A549 (cell line): ENCODE measurements at regions not wholly inside any gene's neighbourhood (a gene's known extent, or its start where the extent isn't known, plus 50 kb on each side); places are given as distances from the start of the nearest gene placed in this dataset.

Source experiments
- ATAC-seq, 2 experiments: fragments of 200-7000 bp in 1 of 2; fragments of >200 bp in 1 of 2; cut with Nextera tagmentation in 1 of 2; cut with Tn5 transposase in 1 of 2; 3 replicates each; pipeline versions ENCODE4 v1.8.0 to v1.9.1; 2018 to 2020; ENCODE audit warnings: mild to moderate bottlenecking in 1 of 2, moderate library complexity in 1 of 2
- CTCF ChIA-PET: fragments of 300-600 bp; sonication (Branson Sonifier 250); formaldehyde crosslinking; extraction: SDS; loops from one replicate; lab custom pipeline; 2021; ENCODE audit warnings: antibody characterized with exemption, inconsistent platforms; lab: Yijun Ruan, JAX
- POLR2A ChIA-PET: fragments of 350-600 bp; formaldehyde crosslinking; extraction: SDS; loops from one replicate; lab custom pipeline; 2021; ENCODE audit warnings: antibody characterized with exemption, inconsistent platforms; lab: Yijun Ruan, JAX
- DNase-seq, 2 experiments: peaks; one replicate each; pipeline versions ENCODE4 v3.0.0 to v3.0.0-alpha.2; 2011 to 2016; ENCODE audit warnings: low read depth in 1 of 2, low spot score in 1 of 2
- FAIRE-seq: peaks from 2 replicates; lab custom pipeline; 2011; peaks lifted over from hg19 to GRCh38; lab: Jason Lieb, UNC
- H3K27ac ChIP-seq, 2 experiments: fragments of >200 bp; sonication (Bioruptor Twin); formaldehyde crosslinking; 3 replicates each; pipeline ENCODE4 v1.5.1; 2016 to 2017
- H3K4me1 ChIP-seq: fragments of >200 bp; sonication (Bioruptor Twin); formaldehyde crosslinking; 3 replicates; pipeline ENCODE4 v1.6.1; 2016
- H3K4me2 ChIP-seq: fragments of >200 bp; sonication (Bioruptor Twin); formaldehyde crosslinking; 3 replicates; pipeline ENCODE4 v1.6.1; 2016
- H3K4me3 ChIP-seq: fragments of >200 bp; sonication (Bioruptor Twin); formaldehyde crosslinking; 3 replicates; pipeline ENCODE4 v1.5.1; 2016
- H3K9me3 ChIP-seq: fragments of >200 bp; sonication (Bioruptor Twin); formaldehyde crosslinking; 3 replicates; pipeline ENCODE4 v1.6.1; 2016
- CBX2 ChIP-seq: fragments of 200-600 bp; sonication (generic); IDR thresholded peaks from 2 replicates; pipeline ENCODE4 v1.6.1; 2016; ENCODE audit warnings: low read depth, mild to moderate bottlenecking, borderline replicate concordance
- CEBPB ChIP-seq, 2 experiments: fragments of >200 bp in 1 of 2; sonication (Bioruptor Twin) in 1 of 2; formaldehyde crosslinking in 1 of 2; IDR thresholded peaks; 2 replicates each; pipeline ENCODE4 v1.6.1; 2012 to 2016
- CHD2 ChIP-seq: fragments of 150-350 bp; IDR thresholded peaks from 2 replicates; pipeline ENCODE4 v1.6.1; 2014; ENCODE audit warnings: low read length; ENCODE audit not compliant: partially characterized antibody
- EHF ChIP-seq: fragments of 250-450 bp; sonication (Bioruptor Pico); IDR thresholded peaks from 2 replicates; pipeline ENCODE4 v1.5.0; 2020; ENCODE audit warnings: mild to moderate bottlenecking
- ESRRA ChIP-seq: fragments of 150-350 bp; IDR thresholded peaks from 2 replicates; pipeline ENCODE4 v1.6.1; 2014; ENCODE audit warnings: mild to moderate bottlenecking, low read length, borderline replicate concordance
- FOSB ChIP-seq: fragments of 250-450 bp; sonication (Bioruptor Pico); IDR thresholded peaks from 2 replicates; pipeline ENCODE4 v1.5.0; 2020; ENCODE audit warnings: mild to moderate bottlenecking, moderate library complexity
- JUN ChIP-seq, 2 experiments: fragments of >200 bp; sonication (Bioruptor Twin); formaldehyde crosslinking; IDR thresholded peaks; 2 replicates in 1 of 2; 3 replicates in 1 of 2; pipeline ENCODE4 v1.6.1; 2016 to 2017
- MAFK ChIP-seq: fragments of 450-650 bp; IDR thresholded peaks from 2 replicates; pipeline ENCODE4 v1.6.1; 2014; ENCODE audit not compliant: partially characterized antibody
- MAZ ChIP-seq: fragments of 150-350 bp; IDR thresholded peaks from 2 replicates; pipeline ENCODE4 v1.6.1; 2014; ENCODE audit warnings: antibody characterized with exemption, low read depth, low read length, borderline replicate concordance
- NFE2L2 ChIP-seq: fragments of 150-350 bp; conservative IDR thresholded peaks from 2 replicates; pipeline ENCODE4 v1.6.1; 2014; ENCODE audit warnings: low read length
- PHF8 ChIP-seq: fragments of 200-600 bp; sonication (generic); IDR thresholded peaks from 2 replicates; pipeline ENCODE4 v1.6.1; 2016; ENCODE audit warnings: low read depth, mild to moderate bottlenecking, antibody characterized with exemption, moderate library complexity, borderline replicate concordance
- POLR2AphosphoS2 ChIP-seq: conservative IDR thresholded peaks from 2 replicates; pipeline ENCODE4 v1.6.1; 2012; ENCODE audit warnings: low read length, improper control_type of control experiment, inconsistent platforms
- RAD21 ChIP-seq, 2 experiments: fragments of >200 bp in 1 of 2; sonication (Bioruptor Twin) in 1 of 2; formaldehyde crosslinking in 1 of 2; IDR thresholded peaks in 1 of 2; conservative IDR thresholded peaks in 1 of 2; 2 replicates in 1 of 2; 3 replicates in 1 of 2; pipeline ENCODE4 v1.6.1; 2012 to 2018; ENCODE audit warnings: inconsistent platforms in 1 of 2
- RCOR1 ChIP-seq: fragments of 150-350 bp; IDR thresholded peaks from 2 replicates; pipeline ENCODE4 v1.6.1; 2014; ENCODE audit warnings: antibody characterized with exemption, low read length, low read depth
- RNF2 ChIP-seq: fragments of 200-600 bp; sonication (generic); IDR thresholded peaks from 2 replicates; pipeline ENCODE4 v1.6.1; 2016; ENCODE audit warnings: low read depth, mild to moderate bottlenecking, antibody characterized with exemption, moderate library complexity, borderline replicate concordance
- SMC3 ChIP-seq: fragments of >200 bp; sonication (Bioruptor Twin); formaldehyde crosslinking; IDR thresholded peaks from 3 replicates; pipeline ENCODE4 v1.6.1; 2018; ENCODE audit warnings: inconsistent platforms
- SREBF2 ChIP-seq: fragments of 450-650 bp; IDR thresholded peaks from 2 replicates; pipeline ENCODE4 v1.6.1; 2014; ENCODE audit warnings: mild to moderate bottlenecking, moderate library complexity
- ZNF302 ChIP-seq: fragments of 250-450 bp; sonication (Bioruptor Pico); IDR thresholded peaks from 2 replicates; pipeline ENCODE4 v1.9.0; 2021; ENCODE audit warnings: inconsistent platforms, mild to moderate bottlenecking, moderate library complexity
- ZSCAN20 ChIP-seq: fragments of 250-450 bp; sonication (Bioruptor Pico); IDR thresholded peaks from 2 replicates; pipeline ENCODE4 v1.8.0; 2022; ENCODE audit warnings: mild to moderate bottlenecking, moderate library complexity
- WGBS: methylation state at CpG from one replicate; pipeline ENCODE4 v1.1.6; 2017; ENCODE audit errors: missing lambda C conversion rate; 5-methylcytosine and 5-hydroxymethylcytosine counted together
- TF ChIP-seq, protein P1 (sequence below): fragments of 200-600 bp; sonication (generic); IDR thresholded peaks from 2 replicates; pipeline ENCODE4 v1.6.1; 2016; ENCODE audit warnings: antibody characterized with exemption, mild to moderate bottlenecking, moderate library complexity
- TF ChIP-seq, protein P2 (sequence below): IDR thresholded peaks from 2 replicates; pipeline ENCODE4 v1.6.1; 2012
- TF ChIP-seq, protein P3 (sequence below): IDR thresholded peaks from 2 replicates; pipeline ENCODE4 v1.6.1; 2012; ENCODE audit warnings: low read depth, borderline replicate concordance
- TF ChIP-seq, protein P4 (sequence below): IDR thresholded peaks from 2 replicates; pipeline ENCODE4 v1.6.1; 2012
- TF ChIP-seq, protein P5 (sequence below): fragments of >200 bp; sonication (Bioruptor Twin); formaldehyde crosslinking; IDR thresholded peaks from 3 replicates; pipeline ENCODE4 v1.6.1; 2016
- TF ChIP-seq, protein P6 (sequence below): fragments of >200 bp; sonication (Bioruptor Twin); formaldehyde crosslinking; IDR thresholded peaks from 3 replicates; pipeline ENCODE4 v1.5.1; 2016
- TF ChIP-seq, protein P7 (sequence below): fragments of 150-350 bp; IDR thresholded peaks from 2 replicates; pipeline ENCODE4 v1.6.1; 2014; ENCODE audit warnings: low read depth, mild to moderate bottlenecking, low read length

DNA sequence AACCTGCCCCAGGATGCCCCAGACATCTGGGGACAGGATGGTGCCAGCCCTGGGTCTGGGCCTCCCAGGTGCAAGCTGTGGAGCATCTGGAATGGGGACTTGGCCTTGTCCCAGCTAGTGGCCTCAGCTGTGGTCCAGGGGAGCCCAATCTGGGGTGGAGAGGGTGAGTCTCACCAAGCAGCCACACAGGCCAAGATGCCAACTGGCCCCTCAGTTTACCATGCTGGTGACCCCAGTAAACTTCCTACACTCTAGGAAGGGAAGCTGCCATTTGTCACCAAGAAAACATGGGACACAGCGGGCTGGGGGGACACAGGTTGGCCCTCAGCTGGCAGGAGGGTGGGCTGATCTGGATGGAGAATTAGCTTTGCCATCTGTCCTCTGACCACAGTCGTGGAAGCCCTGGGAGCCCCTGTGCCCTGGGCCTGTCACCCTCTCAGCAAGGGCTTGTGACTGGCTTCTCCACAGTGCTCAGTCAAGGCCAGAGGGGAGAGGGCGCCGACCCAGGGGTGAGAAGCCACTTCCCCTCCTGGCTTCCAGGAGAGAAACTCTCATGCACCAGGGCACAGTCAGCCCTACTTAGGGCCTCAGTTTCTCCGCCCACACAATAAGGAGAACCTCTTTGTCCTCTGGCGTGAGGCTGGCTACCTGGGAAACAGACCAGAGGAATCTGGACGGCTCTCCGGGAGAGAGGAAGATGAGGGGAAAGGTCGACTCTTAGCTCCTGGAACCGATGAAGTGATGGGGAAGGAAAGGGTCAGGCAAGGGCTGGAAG lies 126.4 kb upstream of the SMURF2 start:
- no peaks in the 10 kb centered on the region for H3K4me1 ChIP-seq
- FAIRE-seq: no peak
- TF ChIP-seq CHD2 (no peak), RAD21 (conservative IDR thresholded peaks at IDR 0.05 in 1 of 2, IDR thresholded peaks at IDR 0.05 in 1 of 2) (no peak), MAFK (no peak), JUN (IDR thresholded peaks at IDR 0.05) (no peak), MAZ (no peak), EHF (CRISPR knock-in tag) (no peak), ZSCAN20 (CRISPR knock-in tag) (no peak), PHF8 (no peak), ESRRA (no peak), POLR2AphosphoS2 (no peak), NFE2L2 (no peak), RNF2 (no peak), SMC3 (no peak)
- TF ChIP-seq, protein P1, sequence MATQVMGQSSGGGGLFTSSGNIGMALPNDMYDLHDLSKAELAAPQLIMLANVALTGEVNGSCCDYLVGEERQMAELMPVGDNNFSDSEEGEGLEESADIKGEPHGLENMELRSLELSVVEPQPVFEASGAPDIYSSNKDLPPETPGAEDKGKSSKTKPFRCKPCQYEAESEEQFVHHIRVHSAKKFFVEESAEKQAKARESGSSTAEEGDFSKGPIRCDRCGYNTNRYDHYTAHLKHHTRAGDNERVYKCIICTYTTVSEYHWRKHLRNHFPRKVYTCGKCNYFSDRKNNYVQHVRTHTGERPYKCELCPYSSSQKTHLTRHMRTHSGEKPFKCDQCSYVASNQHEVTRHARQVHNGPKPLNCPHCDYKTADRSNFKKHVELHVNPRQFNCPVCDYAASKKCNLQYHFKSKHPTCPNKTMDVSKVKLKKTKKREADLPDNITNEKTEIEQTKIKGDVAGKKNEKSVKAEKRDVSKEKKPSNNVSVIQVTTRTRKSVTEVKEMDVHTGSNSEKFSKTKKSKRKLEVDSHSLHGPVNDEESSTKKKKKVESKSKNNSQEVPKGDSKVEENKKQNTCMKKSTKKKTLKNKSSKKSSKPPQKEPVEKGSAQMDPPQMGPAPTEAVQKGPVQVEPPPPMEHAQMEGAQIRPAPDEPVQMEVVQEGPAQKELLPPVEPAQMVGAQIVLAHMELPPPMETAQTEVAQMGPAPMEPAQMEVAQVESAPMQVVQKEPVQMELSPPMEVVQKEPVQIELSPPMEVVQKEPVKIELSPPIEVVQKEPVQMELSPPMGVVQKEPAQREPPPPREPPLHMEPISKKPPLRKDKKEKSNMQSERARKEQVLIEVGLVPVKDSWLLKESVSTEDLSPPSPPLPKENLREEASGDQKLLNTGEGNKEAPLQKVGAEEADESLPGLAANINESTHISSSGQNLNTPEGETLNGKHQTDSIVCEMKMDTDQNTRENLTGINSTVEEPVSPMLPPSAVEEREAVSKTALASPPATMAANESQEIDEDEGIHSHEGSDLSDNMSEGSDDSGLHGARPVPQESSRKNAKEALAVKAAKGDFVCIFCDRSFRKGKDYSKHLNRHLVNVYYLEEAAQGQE: no peak
- TF ChIP-seq, protein P2, sequence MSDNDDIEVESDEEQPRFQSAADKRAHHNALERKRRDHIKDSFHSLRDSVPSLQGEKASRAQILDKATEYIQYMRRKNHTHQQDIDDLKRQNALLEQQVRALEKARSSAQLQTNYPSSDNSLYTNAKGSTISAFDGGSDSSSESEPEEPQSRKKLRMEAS: no peak
- TF ChIP-seq, protein P3, sequence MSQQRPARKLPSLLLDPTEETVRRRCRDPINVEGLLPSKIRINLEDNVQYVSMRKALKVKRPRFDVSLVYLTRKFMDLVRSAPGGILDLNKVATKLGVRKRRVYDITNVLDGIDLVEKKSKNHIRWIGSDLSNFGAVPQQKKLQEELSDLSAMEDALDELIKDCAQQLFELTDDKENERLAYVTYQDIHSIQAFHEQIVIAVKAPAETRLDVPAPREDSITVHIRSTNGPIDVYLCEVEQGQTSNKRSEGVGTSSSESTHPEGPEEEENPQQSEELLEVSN: no peak
- TF ChIP-seq, protein P4, sequence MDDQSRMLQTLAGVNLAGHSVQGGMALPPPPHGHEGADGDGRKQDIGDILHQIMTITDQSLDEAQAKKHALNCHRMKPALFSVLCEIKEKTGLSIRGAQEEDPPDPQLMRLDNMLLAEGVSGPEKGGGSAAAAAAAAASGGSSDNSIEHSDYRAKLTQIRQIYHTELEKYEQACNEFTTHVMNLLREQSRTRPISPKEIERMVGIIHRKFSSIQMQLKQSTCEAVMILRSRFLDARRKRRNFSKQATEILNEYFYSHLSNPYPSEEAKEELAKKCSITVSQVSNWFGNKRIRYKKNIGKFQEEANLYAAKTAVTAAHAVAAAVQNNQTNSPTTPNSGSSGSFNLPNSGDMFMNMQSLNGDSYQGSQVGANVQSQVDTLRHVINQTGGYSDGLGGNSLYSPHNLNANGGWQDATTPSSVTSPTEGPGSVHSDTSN: no peak
- TF ChIP-seq, protein P5, sequence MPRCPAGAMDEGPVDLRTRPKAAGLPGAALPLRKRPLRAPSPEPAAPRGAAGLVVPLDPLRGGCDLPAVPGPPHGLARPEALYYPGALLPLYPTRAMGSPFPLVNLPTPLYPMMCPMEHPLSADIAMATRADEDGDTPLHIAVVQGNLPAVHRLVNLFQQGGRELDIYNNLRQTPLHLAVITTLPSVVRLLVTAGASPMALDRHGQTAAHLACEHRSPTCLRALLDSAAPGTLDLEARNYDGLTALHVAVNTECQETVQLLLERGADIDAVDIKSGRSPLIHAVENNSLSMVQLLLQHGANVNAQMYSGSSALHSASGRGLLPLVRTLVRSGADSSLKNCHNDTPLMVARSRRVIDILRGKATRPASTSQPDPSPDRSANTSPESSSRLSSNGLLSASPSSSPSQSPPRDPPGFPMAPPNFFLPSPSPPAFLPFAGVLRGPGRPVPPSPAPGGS: no peak
- no peak for ATAC-seq
- H3K9me3 ChIP-seq: no peaks in the 10 kb centered on the region
- H3K4me2 ChIP-seq: no peak overlapping the region
- no peak overlapping the region for H3K27ac ChIP-seq
- DNase-seq: no peak
- POLR2A ChIA-PET: no interaction called here
- H3K4me3 ChIP-seq: no peak overlapping the region
- CTCF ChIA-PET: interaction anchor here (1.5 to 7.5 kb wide), 2 partner anchors 13 to 139 kb away, joined by 3 to 43 read pairs; no protein-coding TSS in a partner anchor
- 84% methylated on average over 10 of the region's 10 CpGs for WGBS

DNA sequence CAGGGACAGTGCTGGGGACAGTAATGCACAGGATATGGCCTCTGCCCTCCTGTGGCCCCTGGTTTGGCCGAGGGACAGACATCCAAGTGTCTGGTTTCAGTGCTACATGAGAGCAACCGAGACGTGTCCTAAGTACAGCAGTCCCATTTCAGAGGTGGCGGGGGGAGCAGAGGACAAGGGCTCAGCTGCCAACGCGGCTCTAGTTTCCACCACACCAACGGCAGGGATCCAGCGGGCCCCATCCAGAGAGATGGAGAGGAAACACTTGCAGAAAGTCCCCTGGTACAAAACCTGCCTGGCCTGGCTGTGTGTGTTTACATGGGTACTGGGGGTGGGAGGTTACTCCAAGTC lies 125.8 kb upstream of the SMURF2 start:
- no peak for ATAC-seq
- 94% methylated on average over 8 of the region's 8 CpGs for WGBS
- Histone ChIP-seq H3K4me2 (no peak overlapping the region), H3K27ac (no peak overlapping the region), H3K9me3 (no peaks in the 10 kb centered on the region), H3K4me3 (no peak overlapping the region), H3K4me1 (no peaks in the 10 kb centered on the region)
- POLR2A ChIA-PET: no interaction called here
- FAIRE-seq: no peak
- CTCF ChIA-PET: interaction anchor here (0.9 to 7.5 kb wide), 3 partner anchors 13 to 174 kb away, joined by 3 to 43 read pairs (median 3); no protein-coding TSS in a partner anchor
- no peak for DNase-seq
- TF ChIP-seq, protein P6, sequence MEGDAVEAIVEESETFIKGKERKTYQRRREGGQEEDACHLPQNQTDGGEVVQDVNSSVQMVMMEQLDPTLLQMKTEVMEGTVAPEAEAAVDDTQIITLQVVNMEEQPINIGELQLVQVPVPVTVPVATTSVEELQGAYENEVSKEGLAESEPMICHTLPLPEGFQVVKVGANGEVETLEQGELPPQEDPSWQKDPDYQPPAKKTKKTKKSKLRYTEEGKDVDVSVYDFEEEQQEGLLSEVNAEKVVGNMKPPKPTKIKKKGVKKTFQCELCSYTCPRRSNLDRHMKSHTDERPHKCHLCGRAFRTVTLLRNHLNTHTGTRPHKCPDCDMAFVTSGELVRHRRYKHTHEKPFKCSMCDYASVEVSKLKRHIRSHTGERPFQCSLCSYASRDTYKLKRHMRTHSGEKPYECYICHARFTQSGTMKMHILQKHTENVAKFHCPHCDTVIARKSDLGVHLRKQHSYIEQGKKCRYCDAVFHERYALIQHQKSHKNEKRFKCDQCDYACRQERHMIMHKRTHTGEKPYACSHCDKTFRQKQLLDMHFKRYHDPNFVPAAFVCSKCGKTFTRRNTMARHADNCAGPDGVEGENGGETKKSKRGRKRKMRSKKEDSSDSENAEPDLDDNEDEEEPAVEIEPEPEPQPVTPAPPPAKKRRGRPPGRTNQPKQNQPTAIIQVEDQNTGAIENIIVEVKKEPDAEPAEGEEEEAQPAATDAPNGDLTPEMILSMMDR: no peak
- TF ChIP-seq, protein P2: no peak
- no peak for TF ChIP-seq CEBPB (IDR thresholded peaks at IDR 0.05)
- no peak for TF ChIP-seq SREBF2
- no peak for TF ChIP-seq ZNF302 (CRISPR knock-in tag)
- TF ChIP-seq FOSB (CRISPR knock-in tag): no peak
- TF ChIP-seq CBX2: no peak
- TF ChIP-seq RCOR1: no peak
- TF ChIP-seq MAFK: no peak
- TF ChIP-seq, protein P7, sequence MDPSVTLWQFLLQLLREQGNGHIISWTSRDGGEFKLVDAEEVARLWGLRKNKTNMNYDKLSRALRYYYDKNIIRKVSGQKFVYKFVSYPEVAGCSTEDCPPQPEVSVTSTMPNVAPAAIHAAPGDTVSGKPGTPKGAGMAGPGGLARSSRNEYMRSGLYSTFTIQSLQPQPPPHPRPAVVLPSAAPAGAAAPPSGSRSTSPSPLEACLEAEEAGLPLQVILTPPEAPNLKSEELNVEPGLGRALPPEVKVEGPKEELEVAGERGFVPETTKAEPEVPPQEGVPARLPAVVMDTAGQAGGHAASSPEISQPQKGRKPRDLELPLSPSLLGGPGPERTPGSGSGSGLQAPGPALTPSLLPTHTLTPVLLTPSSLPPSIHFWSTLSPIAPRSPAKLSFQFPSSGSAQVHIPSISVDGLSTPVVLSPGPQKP: no peak
- no peak for TF ChIP-seq RAD21 (conservative IDR thresholded peaks at IDR 0.05 in 1 of 2, IDR thresholded peaks at IDR 0.05 in 1 of 2)
